HL-60/S4 (cell line): ENCODE measurements at regions not wholly inside any gene's neighbourhood (a gene's known extent, or its start where the extent isn't known, plus 50 kb on each side); places are given as distances from the start of the nearest gene placed in this dataset.

Source experiments
- in situ Hi-C: fragments of 300-500 bp; cut with MboI; formaldehyde crosslinking; loops from 2 replicates; pipeline ENCODE4 v1.14.3; 2022; ENCODE audit warnings: low sequenced_read_pairs

DNA sequence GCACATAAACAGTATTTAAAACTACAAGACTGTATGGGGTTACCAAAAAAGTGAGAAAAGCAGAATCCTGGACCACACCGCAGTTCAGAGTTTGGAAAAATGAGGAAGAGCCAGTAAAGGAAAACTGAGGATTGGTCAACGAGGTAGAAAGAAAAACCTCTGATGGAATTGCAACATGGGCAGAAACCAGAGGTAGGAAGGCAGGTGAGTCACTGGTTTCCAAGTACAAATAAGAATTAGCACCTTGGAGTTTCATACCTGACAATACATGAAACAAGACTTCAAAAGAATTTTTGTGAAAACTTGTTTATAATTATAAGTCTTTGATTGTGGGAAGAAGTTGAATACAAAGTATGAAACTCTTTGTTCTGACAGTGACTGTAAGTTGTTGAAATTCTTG lies 533.7 kb upstream of the DAB1 start:
- in situ Hi-C loops = no loop called here

DNA sequence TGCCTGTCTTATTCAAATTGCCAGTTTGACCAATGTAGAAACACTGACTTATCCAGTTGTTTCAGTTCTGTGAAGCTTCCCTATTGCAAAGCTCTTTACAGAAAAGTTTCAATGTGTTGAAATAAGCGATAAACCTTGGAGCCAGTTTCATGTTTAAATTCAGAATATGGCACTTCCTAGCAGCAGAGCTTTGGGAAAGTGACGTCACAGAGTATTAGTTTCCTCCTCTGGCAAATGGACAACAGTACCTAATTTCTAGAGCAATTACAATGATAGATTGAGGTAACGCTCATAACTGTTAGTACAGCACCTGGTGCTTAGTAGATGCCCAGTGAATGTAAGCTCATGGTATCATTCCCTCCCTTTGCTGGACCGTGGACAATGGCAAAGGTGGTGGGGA lies 527.5 kb upstream of the DAB1 start:
- in situ Hi-C loops = no loop called here

DNA sequence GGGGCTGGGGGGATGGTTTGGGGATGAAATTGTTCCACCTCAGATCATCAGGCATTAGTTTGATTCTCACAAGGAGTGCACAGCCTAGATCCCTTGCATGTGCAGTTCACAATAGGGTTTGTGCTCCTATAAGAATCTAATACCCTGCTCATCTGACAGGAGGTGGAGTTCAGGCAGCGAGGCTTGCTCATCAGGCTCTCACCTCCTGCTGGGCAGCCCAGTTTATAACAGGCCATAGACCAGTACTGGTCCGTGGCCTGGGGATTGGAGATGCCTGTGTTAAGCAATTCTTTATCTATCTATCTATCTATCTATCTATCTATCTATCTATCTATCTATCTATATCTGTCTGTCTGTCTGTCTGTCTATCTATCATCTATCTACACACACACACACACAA lies 525.3 kb upstream of the DAB1 start:
- in situ Hi-C loops = no loop called here

DNA sequence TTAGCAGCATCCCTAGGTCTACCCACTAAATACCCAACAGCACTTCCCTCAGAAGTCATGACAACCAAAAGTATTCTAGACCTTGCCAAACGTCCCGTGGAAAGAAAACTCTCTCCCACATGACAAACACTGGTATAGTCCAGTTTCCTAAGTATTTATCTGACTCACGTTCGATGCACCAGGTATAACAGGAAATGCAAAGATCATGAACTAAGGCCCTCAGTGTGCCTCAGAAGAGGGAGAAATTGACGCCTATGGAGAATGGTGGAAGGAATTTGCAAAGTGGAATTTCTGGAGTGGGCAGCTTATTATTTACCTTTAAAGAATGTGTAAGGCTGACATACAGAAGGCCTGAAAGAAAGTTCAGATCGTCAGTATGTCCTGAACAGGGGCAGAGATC lies 523.6 kb upstream of the DAB1 start:
- in situ Hi-C loops = no loop called here

DNA sequence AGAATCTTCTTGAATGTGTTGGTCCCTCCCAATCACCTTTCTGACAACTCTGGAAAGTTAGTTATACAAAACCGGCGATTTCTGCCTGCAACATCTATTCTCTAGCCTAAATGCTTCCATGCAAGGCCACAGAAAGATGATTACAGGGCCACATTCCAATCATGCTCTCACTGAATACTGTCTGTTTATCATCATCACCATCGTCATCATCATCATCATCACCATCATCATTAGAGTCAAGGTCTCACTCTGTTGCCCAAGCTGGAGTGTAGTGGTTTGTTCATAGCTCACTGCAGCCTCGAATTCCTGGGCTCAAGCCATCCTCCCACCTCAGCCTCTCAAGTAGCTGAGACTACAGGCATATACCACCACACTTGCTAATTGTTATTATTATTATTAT lies 521.2 kb upstream of the DAB1 start:
- in situ Hi-C loops = no loop called here

GRCh38 chr1:57943365-57943764 lies 519.5 kb upstream of the DAB1 start:
- in situ Hi-C loops = no loop called here

GRCh38 chr1:57934745-57935144 lies 510.9 kb upstream of the DAB1 start:
- in situ Hi-C loops = no loop called here

DNA sequence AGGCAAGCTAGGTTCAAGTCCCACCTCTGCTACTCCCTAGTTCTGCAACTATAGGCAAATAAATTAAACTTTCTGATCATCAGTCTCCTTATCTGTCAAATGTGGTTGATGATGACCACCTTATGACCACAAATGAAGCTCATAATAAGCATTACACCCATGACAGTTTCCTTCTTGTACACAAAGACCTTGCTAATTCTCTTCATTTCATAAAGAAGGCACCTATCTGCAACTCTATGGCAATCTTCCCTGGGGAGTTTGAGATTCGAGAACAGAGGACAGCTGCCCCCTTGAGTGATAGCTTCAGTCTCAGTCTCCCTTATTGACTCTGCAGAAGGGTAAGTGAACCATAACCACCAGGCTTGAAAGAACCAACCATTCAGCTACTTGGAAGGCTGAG lies 503.1 kb upstream of the DAB1 start:
- in situ Hi-C loops = no loop called here

- in situ Hi-C loops = no loop called here
These were observed 502.2 kb upstream of the DAB1 start for GRCh38 chr1:57926025-57926552.

DNA sequence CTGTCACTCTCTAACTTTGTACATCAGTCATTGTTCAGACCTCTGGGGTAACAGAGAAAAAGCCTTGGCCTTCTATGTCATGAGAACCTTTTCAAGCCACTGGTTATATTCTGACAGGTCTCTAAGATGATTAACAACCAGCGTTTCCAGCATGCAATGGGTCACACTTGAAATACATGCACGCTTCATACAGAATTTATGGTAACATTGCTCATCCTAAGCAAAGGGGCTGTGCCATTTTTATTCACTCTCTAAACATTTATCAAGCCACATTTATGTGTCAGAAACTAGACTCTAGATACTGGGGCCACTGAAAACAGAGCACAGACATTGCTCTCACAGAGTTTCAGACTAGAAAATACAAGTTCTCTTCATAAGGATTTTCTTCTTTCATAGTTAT lies 501.4 kb upstream of the DAB1 start:
- in situ Hi-C loops = no loop called here

DNA sequence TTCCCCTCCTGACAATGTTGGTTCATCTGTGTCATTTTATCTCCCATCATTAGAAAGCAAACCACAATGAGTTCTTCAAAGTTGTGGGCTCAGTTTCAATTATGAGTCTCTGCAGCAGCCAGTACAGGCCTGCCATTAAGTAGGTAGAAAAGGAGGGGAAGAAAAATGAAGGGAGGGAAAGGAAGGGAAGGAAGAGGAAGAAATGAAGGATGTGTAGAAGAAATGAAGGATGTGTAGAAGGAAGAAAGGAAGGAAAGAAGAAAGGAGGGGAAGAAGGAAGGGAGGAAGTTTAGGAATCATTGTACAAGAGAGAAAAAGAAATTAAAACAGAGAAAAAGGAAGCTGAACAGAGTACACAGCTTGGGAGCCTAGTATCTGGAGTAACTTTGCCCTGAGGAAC lies 498.3 kb upstream of the DAB1 start:
- in situ Hi-C loops = no loop called here

GRCh38 chr1:57916041-57916440 lies 492.2 kb upstream of the DAB1 start:
- in situ Hi-C loops = no loop called here

GRCh38 chr1:57911427-57911826 lies 487.6 kb upstream of the DAB1 start:
- in situ Hi-C loops = no loop called here

DNA sequence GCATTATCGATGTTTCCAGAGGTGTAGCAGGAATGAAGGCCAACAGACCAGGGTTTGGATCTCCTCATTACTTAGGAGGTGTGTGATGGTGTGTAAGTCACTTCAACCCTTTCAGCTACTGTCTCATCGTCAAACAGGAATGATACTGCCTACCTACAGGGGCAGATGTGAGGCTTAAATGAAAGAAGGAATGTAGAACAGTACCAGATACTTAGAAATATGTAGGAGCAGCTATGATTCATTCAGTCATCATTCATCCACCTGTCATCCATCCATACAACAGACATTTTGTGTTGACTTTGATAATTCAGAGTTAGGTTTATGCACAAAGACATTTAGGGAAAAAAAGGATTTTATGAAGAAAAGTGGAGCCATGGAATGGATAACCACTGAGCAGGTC lies 486.9 kb upstream of the DAB1 start:
- in situ Hi-C loops = no loop called here

DNA sequence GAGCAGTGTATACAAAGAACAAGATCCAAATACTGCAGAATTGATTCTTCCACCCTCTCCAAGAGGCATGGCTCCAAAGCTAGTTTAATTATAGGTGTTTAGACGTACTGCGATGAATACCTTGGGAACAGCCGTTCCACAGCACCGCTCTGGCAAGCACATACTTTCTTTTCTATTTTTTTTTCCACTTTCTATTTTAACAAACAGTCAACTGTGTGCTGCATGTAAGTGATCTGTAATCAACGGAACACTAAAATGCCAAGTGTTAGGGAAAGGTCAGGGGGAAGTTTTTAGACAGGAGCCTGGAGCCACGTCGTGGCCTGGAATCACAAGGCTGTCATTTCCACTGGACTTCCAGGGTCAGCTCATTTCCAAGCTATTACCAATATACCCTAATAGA lies 486.4 kb upstream of the DAB1 start:
- in situ Hi-C loops = no loop called here

GRCh38 chr1:57908147-57908890 lies 484.5 kb upstream of the DAB1 start:
- in situ Hi-C loops = no loop called here

DNA sequence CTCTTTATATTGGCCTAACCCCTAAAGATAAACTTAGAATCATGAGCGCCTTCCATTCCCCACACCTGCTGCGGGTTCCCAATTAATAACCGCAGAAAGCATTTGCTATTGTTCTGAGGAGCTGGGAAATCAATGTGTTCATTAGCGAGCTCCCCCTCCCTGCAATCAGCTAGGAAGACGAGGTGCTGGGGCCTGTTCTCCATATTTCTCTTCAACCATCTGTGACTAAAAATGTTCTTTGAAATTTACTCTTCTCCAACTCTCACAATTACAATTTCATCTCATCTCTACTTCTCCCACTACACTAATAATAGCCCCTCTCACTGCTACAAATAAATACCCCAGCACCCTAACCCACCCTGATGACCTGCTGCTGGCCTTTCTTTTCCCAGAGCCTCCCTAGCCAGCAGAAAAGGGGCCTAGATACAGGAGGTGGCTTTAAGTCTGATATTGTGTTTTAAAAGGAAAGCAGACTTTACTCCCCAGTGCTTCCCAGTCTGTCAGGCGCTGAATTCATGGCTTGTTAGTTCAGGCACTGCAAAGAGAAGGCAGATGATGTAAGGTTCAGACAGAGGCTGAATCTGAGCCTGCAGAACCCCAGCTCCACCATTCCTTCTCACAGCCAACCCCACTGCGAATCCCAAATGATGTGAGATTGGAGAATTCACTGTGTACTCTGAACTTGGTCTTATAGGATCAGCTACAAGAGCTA lies 477.5 kb upstream of the DAB1 start:
- in situ Hi-C loops = no loop called here

DNA sequence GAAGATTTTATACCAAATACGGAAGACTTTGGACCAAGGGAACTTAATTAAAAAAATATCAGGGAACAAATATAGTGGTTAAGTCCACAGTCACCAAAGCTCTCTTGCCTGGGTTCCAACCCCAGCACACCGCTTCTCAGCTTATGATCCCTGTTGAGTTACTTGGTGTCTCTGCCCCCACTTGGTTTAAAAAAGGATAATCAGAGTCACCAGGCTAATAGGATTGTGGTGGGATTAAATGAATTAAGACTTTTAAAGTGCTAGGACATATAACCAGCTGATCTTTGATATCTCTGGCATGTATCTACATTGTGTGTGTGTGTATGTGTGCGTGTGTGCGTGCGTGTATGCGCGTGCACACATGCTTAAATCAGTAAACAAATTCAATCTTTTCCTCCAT lies 474.7 kb upstream of the DAB1 start:
- in situ Hi-C loops = no loop called here

DNA sequence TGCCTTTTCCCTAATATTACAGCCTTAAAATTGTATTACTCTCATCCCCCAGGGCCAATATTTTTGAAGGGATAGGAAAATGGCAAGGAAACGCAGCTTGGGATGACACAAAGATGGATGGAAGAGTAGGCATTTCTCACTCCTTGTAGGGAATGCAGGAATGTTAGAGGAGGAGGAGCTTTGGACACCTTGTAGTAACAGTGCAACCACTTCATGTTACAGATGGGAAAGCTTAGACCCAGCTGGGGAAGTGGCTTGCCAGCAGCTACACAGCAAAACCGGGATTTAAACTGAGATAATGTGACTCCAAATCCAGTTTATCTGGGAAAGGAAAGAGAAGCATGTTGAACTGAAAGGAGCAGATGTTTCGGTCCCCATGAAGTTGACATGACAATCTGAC lies 473.7 kb upstream of the DAB1 start:
- in situ Hi-C loops = no loop called here

- in situ Hi-C loops = no loop called here
These were observed 470.5 kb upstream of the DAB1 start for GRCh38 chr1:57894315-57894714.

DNA sequence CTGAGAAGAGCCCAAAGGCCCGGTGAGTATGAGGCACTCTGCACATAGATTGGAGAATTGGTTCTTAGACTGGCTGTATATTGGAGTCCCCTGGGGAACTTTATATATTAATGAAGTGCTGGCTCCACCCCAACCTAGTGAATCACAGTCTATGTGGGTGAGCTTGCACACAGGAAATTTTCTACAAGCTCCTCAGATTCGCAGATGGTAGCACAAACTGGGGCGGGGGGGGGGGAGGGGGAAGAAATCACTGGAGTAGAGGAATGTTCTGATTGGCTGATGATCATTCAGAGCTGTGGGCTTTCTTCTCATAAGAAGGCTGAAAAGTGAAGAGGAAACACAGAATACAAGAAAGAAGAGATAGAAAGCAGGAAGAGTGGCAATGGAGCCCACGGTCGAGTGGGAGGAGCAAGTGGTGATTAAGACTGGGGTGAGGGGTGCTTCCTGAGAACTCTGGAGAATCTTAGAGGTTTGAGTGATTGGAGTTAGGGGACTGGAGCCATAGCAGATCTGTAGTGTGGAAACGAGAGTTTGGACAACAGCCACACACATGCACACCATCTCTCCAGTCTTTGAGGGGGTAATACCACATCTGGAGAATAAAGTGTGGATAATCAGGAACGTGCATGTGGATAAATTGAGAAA lies 465.9 kb upstream of the DAB1 start:
- in situ Hi-C loops = no loop called here

GRCh38 chr1:57887964-57888491 lies 464.2 kb upstream of the DAB1 start:
- in situ Hi-C loops = no loop called here
